HG03469 (cell line): ENCODE measurements at regions not wholly inside any gene's neighbourhood (a gene's known extent, or its start where the extent isn't known, plus 50 kb on each side); places are given as distances from the start of the nearest gene placed in this dataset.

ENCODE experiments used
- ATAC-seq: cut with Tn5 transposase; IDR thresholded peaks from one replicate; pipeline ENCODE4 v1.9.1; 2021; ENCODE audit warnings: mild to moderate bottlenecking, moderate library complexity, moderate number of reproducible peaks; ENCODE audit not compliant: unreplicated experiment

DNA sequence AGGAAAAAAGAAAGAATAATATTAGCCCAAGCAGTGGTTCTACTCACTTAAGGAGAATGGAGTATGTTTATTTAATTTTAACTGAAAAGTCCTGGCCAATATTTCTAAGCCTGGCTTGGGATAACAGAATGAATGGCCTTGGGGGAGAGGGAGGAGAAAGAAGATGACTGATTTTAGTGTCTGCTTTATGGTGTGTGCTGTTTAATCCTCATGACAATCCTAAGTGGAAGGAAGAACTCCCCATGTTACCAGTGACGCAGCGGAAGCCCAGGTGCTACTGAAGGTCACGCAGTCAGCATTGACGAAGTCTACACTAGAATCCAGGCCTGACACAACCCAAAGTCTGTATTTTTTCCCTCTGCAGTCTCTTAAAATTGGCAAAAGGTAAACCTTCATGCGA is 50.5 kb downstream of the PALM2AKAP2 start:
- no peak for ATAC-seq

DNA sequence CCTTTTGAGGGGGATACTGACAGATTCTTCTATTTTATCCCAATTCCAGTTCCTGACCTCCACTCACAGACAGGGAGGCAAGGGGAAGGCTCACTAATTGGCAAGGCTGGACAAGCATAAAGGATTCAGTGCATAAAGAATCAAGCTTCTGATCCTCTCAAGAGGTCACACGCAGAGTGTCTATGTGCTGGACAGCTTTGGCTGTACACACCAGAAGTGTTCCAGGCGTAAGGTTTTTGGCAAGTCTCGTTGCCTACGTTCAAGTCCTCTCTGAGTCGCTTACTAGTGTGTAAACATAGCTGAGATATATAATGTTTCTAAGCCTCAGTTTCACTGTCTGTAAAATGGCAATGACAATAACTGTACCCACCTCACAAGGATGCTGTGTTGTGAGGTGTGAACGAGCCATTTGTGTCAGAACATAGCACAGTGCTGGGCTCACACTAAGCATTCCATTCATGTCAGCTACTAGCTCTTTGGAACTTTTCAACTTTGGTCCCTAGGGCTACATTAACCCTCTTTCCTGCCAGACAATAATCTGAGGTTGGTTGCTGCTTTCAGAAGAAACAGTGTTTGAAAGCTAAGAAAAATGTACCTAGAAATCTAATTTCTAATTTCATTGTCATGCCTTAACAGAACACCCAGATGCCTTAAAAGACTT is 52.1 kb downstream of the PALM2AKAP2 start:
- no peak for ATAC-seq

DNA sequence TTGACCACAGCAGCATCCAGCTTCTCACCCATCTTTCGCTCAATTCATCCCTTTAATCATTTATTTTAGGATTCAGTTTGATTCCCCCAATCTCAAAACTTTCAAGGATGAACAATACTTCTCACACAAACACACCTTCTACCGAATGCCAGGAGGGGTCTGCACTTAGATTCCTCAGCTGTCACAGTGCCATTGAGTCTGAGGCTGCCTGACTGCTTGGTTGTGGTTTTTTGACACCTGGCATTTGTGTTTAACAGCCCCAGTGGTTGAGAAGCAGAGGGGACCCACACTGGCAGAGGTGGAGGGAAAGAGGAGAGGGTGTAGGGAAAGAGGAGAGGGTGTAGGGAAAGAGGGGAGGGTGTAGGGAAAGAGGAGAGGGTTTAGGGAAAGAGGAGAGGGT is 54.9 kb downstream of the PALM2AKAP2 start:
- no peak for ATAC-seq

DNA sequence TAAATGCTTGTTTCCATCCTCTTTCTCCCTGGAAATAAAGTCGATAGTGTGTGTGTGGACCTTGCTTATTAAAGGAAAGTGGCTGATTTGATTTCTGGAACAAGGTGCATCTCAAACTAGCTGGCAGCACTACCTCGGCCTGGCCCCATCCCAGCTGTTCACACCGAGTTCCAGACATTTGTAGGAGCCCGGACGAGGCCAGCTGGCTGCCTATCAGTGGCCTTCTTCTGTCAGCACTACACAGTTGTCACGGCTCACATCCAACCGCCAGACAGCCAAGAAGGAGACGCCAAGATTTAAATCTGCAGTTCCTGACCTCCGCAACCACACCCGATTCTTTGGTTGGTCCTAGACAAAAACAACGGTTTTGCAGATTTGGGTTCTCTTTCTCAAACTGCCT is 63.6 kb downstream of the PALM2AKAP2 start:
- ATAC-seq, result no peak

DNA sequence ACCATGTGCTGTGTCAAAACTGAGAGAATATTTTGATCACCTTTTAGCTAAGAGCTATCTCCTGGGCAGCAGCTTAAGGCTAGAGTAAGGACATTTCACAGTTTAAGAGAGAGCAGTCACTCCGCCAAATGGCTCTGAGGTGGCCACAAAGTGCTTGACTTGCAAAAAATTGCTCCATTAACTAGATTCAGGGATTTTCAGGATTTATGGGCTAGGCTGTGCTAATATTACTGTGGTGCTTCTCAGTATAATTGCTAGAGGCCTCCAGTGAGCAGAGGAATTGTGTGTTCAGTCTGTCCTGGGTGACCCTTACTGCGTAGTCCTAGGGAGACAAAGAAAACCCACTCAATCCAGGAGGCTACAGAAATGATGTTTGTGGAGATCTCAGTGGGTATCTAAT is 65.2 kb downstream of the PALM2AKAP2 start:
- ATAC-seq, result no peak

DNA sequence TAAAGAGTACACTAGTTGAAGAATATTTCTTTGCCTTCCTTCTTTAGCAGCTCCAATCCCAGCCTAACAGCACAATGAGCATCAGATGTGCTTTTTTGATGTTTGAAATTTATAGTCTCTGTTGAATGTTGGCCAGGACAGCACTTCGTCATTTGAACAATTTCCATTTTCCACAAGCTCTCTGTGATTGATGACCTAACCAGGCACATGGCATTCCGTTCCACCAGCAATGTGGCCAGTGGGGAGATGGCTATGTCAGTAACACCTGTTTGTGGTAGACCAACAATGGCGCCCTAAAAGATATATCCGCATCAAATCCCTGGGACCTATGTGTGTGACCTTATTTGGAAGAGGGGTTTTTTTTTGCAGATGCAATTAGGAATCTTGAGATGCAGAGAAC is 66.8 kb downstream of the PALM2AKAP2 start:
- no peak for ATAC-seq

DNA sequence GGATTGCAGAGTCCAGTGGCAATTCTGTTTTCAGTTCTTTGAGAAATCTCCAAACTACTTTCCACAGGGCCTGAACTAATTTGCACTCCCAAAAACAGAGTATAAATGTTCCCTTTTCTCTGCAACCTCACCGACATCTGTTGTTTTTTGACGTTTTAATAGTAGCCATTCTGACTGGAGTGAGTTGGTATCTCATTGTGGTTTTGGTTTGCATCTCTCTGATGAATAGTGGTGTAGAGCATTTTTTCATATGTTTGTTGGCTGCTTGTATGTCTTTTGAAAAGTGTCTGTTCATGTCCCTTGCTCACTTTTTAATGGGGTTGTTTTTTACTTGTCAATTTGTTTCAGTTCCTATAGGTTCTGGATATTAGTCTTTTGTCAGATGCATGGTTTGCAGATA is 72.6 kb downstream of the PALM2AKAP2 start:
- no peak for ATAC-seq

DNA sequence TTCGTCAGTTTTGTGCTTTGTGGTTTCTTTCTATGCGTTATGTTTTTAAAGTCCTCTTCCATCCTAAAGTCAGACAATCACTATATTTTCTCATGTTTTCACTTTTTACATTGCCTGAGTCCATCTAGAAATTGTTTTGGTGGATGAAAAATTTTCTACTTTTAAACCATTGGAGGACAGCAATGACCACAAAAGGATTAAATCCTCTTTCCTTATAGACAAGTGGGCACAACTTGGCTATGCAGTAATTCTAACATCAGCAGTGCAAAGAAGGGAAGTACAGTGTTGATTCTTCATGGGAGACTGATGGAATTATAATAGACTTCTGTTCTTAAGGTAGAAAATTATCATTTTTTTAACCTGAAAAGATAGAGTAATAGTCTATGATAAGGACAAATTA is 75.5 kb downstream of the PALM2AKAP2 start:
- ATAC-seq, result no peak

DNA sequence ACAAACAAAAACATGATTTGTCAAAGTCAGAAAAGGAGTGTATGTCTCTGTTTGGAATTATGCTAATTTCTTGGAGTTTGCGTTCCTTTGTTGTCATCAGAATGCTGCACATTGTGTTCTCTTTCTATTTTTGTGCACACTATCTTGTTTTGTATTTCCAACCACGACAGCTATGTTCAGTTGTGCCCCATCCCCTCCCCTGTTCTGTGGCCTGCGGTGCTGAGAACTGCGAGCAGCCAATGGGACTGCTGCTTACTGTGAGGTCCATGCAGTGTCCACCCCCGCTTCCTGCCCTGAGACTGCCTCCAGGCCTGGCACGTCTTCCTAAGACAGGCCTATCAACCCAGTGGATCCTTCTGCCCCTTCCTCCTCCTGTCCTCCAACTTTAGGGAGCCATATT is 76.8 kb downstream of the PALM2AKAP2 start:
- ATAC-seq, result no peak

DNA sequence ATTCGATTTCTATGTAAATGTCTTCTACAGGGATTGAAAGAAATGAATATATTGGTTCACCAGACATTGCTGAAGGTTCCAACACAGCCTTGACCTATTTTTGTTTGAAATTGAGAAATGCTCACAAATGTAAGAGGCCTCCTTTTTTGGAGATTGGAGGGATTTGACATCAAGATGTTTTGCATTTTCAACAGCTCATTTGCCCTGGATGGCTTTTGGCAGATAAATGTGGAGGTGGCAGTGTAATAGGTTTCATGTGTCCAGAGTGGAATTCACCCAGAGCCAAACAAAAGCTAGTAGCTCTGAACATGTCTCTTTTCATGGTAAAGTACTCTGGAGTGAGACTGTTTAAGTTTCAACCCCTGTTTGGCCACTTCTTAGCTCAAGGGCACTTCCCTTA is 77.3 kb downstream of the PALM2AKAP2 start:
- ATAC-seq, result no peak

DNA sequence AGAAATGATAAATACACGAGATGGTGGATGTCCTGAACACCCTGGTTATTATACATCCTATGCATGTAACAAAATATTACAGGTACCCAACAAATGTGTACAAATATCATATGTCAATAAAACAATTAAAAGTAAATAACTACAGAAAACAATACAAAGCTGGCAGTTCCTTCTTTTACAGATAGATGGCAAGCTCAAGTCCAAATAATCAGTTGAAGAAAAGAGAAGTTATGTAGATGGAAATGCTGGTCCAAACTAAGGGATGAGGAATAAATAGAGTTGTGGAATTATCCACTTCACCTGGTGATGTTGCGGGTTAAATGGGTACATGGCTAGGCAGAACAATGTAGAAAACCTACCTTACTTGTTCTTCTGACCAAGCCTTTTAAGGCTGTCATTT is 79.4 kb downstream of the PALM2AKAP2 start:
- ATAC-seq, result no peak

DNA sequence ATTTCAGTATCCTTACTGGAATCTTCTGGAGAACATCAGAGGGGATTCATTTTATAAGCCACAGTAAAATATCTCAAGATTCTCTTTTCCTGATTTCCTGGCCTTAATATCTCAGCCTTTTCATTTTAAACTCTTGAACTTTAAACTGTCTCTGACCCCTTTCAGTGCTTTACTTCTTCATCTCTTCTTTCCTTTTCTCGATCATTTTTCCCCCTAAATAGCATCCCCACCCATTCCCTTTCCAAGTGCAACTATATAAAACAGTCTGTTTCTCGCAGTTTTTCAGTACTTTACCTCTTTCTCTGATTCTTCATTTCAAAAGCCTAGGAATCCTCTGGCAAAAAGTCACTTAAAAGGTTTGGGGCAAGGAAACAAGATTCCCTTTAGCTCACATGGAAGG is 80.5 kb downstream of the PALM2AKAP2 start:
- no peak for ATAC-seq

DNA sequence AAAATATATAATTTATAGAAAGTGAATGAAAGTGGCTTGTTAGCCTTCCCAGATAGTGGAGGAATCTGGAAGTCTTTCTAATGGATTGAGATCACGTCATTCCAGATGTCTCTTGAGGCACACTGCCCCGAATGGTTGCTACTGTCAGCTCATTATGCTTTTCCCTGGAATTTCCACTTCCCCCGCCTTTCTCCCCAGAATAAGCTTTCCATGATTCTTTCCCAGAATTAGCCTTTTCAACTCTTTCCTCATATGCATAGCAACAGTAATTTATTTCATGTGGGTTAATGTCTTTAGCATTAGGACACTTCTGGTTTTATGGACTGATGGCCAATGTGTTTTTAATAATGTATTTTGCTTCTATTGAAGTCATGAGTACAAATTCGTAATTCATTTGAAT is 81.5 kb downstream of the PALM2AKAP2 start:
- ATAC-seq, result no peak

DNA sequence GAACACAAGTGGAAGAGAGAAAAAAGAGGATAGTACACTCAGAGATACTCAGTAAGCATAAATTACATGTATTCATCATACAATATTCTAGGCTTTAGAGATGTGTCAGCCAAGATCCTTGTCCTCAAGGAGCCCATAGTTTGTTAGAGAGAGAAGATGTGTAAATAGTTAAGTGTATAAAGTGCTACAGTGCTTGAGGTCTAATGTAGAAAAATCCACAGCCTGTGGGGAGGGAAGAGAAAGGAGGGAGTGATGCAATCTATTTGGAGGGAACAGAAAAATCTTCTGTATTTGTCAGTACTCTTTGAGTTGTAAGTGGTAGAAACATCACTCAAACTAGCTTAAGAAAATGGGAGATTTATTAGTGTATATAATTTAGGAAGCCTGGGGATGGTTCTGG is 81.9 kb downstream of the PALM2AKAP2 start:
- no peak for ATAC-seq

DNA sequence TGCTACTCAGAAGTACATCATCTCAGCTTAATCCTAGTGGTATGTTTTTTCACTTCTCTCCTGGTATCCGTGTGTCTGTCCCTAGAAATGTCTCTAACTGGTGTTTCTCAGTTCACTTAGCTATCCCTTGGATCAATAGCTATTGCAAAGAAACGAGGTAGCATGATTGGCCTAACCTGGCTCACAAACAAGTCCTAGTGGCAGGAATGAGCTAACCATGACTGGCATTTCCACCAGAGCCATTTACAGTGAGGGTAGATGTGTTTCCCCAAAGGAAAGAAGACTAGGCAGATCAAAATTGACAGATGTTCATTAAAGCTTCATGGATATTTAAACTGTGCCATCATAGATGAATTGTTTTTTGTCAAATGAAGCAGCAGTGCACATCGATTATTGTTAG is 82.5 kb downstream of the PALM2AKAP2 start:
- no peak for ATAC-seq

DNA sequence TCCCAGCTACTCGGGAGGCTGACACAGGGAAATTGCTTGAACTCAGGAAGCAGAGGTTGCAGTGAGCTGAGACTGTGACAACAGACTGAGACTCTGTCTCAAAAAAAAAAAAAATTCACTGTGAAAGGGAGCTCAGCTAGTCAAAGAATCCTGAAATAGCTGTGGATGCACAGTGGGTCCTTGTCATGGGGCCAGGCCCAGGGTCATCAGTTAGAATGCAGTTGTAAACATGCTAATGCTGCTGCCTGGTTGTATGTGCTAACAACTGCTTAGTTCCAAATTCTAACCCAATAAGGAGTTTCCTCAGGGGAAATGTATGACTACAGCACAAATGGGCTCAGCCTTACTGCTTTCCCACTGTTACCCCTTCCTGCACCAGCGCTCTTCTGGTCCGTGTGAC is 84.0 kb downstream of the PALM2AKAP2 start:
- ATAC-seq, result no peak

DNA sequence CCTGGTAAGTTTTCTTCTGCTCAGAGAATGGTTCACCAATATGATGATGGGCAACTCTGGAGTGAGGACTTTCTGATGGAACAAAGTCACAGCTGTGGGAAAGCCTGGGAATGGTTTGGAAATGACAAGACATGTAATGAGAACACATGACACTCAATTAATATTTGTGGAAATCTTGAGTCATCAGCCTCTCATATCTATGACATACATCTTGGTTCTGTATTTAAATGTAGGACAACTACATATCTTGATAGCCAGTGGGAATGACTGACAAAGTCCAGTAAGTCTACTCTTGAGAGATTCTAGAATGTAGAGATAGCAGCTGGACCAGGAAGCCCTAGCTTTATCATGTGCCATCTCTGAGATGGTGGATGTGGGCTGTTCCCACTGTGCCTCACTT is 85.5 kb downstream of the PALM2AKAP2 start:
- ATAC-seq, result no peak

DNA sequence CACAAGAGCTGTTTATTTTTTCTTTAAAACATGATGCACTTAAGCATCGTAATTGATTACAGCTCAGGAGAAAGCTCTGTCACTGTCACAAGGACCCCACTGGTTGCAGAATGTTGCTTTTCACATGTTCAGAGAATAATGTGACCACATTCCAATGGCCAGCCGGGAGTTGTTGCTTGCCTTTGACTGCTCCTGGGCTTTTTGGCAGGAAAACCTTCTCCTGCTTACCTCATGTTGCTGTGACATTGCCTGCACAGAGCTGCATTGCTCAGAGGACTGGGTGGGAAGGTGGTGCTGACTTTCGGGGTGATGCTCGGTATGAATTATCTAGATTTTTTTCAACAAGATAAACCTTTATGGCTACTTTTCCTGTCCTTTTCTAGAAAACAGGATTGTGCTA is 88.2 kb downstream of the PALM2AKAP2 start:
- no peak for ATAC-seq

DNA sequence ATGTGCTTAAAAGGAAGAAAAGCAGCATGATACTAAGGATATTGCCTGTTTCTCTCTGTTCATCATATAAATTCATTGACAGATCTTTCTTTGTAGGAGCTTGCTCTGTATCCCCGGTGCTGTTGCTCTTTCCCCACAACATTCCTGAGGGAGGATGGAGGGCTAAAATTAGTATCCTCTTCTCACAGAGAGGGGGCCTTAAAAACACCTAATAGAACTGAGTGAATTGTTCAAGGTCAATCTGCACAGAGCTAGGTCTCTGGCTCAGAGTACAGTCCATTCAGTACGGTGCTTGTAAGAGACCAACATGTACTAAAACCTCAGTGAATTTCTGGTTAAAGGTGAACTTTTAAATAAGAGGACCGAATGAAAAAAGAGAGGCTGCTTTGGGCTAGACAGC is 88.7 kb downstream of the PALM2AKAP2 start:
- no peak for ATAC-seq

DNA sequence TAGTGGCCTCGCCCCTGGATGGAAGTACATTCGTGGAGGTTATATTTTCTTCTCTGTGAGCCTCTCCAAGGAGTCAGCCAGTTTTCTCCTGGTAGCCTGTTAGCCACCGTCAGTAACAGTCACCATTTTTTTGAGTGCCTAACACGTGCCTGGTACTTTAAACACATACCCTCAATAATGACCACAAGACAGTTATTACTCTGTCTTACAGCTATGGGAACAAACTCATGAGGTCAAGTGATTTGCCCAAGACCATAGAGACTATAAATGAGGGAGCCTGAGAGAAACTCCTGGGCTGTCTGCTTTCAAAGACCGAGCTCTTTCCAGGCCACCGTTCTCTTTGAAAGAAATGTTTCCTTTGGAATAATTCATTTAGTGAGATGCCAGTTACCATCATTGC is 90.4 kb downstream of the PALM2AKAP2 start:
- no peak for ATAC-seq

DNA sequence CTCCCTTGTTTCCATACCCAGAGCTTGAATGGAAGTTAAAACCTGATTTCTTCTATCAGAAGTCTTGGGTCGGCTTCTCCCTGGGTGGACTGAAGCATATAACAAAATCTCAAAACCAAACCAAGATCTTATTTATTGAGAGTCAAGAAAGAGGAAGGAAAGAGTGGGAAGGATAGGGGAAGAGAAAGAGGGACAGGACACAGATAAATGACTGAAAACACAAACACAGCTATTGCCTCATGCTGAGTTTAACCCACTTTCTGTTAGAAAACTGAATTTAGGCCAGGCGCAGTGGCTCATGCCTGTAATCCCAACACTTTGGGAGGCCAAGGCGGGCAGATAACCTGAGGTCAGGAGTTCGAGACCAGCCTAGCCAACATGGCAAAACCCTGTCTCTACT is 92.9 kb downstream of the PALM2AKAP2 start:
- no peak for ATAC-seq

DNA sequence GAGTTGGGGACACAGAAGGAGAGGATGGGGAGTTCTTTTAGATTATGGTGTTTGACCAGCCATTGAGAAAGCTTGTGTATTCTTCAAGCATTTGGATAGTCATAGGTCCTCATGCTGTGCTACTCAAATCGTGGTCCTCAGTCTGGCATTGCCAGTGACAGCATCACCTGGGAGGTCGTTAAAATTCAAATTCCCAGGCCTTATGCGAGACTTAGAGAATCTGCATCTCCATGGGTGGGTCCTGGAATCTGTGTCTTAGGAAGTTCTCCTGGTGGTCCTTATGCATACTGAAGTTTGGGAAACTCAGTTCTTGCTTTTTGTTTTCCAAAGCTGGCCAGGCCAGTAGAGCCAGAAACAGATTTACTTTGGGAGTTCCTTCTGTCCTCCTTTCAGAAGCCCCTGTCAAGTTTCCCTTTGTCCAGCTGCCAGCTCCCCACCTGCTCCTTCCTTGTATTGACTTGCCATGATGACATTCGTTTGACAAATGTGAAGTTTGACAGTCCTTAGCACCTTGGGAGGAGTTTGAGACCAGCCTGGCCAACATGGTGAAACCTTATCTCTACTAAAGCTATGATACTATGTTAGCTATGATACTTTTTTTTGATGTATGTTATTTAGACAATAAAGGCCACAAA is 95.6 kb downstream of the PALM2AKAP2 start:
- ATAC-seq, result no peak
